Spinal cord (tissue), 9 donors: ENCODE measurements at regions not wholly inside any gene's neighbourhood (a gene's known extent, or its start where the extent isn't known, plus 50 kb on each side); places are given as distances from the start of the nearest gene placed in this dataset.

Experiments
- DNase-seq, 6 donors: peaks; one replicate each; pipeline versions ENCODE4 v3.0.0 to v3.0.0-alpha.2; 2013 to 2015; ENCODE audit warnings: low spot score in 6 of 6, low read depth in 4 of 6
- H3K27ac ChIP-seq: one replicate; pipeline ENCODE4 v1.5.1; 2013; ENCODE audit warnings: low read depth, low read length, control low read depth
- H3K27me3 ChIP-seq: one replicate; pipeline ENCODE4 v1.6.1; 2013; ENCODE audit warnings: low read length; ENCODE audit not compliant: control insufficient read depth, insufficient read depth
- H3K36me3 ChIP-seq: one replicate; pipeline ENCODE4 v1.6.1; 2013; ENCODE audit warnings: low read length; ENCODE audit not compliant: control insufficient read depth, insufficient read depth
- H3K4me1 ChIP-seq: one replicate; pipeline ENCODE4 v1.6.1; 2013; ENCODE audit warnings: low read length; ENCODE audit not compliant: control insufficient read depth, insufficient read depth
- H3K4me3 ChIP-seq: one replicate; pipeline ENCODE4 v1.5.1; 2013; ENCODE audit warnings: low read depth, low read length, control low read depth
- H3K9me3 ChIP-seq: one replicate; pipeline ENCODE4 v1.6.1; 2013; ENCODE audit warnings: low read length; ENCODE audit not compliant: control insufficient read depth, insufficient read depth
- WGBS: methylation state at CpG from one replicate; pipeline ENCODE4 v1.1.5; 2013; ENCODE audit warnings: missing lambda C conversion rate; ENCODE audit not compliant: insufficient coverage; 5-methylcytosine and 5-hydroxymethylcytosine counted together
- donor health status: healthy.

- 88% methylated on average over 2 of the region's 4 CpGs for WGBS
These were observed 984.4 kb upstream of the WWC1 start for GRCh38 chr5:167307042-167307441.

GRCh38 chr5:167308466-167308865 is 983.0 kb upstream of the WWC1 start:
- no peak overlapping the region for H3K27ac ChIP-seq
- H3K4me3 ChIP-seq: no peak overlapping the region
- no peaks in the 10 kb centered on the region for H3K9me3 ChIP-seq
- H3K36me3 ChIP-seq: no peaks in the 10 kb centered on the region
- no peak for DNase-seq
- H3K27me3 ChIP-seq: no peaks in the 10 kb centered on the region
- 90% methylated on average over 2 of the region's 5 CpGs for WGBS
- H3K4me1 ChIP-seq: no peaks in the 10 kb centered on the region

More at GRCh38 chr5:167307042-167307441, 984.4 kb upstream of the WWC1 start:
- no peaks in the 10 kb centered on the region for H3K9me3 ChIP-seq
- no peak overlapping the region for H3K27ac ChIP-seq
- no peaks in the 10 kb centered on the region for H3K4me1 ChIP-seq
- H3K27me3 ChIP-seq: no peaks in the 10 kb centered on the region
- no peak for DNase-seq
- no peak overlapping the region for H3K4me3 ChIP-seq
- H3K36me3 ChIP-seq: no peaks in the 10 kb centered on the region

- Histone ChIP-seq H3K27ac (no peak overlapping the region), H3K9me3 (no peaks in the 10 kb centered on the region), H3K4me3 (no peak overlapping the region), H3K4me1 (no peaks in the 10 kb centered on the region), H3K27me3 (no peaks in the 10 kb centered on the region), H3K36me3 (no peaks in the 10 kb centered on the region)
- 75% methylated on average over 3 of the region's 8 CpGs for WGBS
- peak in 2 of 6 donors; percentile 82 to 90 for DNase-seq
These were observed 981.4 kb upstream of the WWC1 start for GRCh38 chr5:167309941-167310517.

GRCh38 chr5:167311340-167311739 is 980.1 kb upstream of the WWC1 start:
- no CpG with 5 or more reads among the region's 3 CpGs for WGBS

DNA sequence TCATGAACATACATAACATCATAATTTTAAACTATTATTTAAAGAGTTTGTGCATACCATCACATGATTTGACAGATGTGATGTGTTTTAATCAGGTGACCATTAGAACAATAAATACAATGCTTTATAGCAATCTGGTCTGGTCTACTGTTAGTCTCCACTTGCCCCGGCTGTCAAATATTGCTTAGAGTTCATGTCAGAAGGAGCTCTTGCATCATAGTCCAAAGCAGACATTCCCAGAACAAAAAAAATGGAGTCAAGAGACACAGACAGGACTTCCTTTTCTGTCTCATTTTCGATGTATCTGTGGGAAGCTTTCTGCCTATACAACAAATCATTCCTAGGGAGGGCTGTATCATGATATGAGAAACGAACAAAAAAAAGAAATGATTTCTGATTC is 979.2 kb upstream of the WWC1 start:
- Histone ChIP-seq H3K4me1 (no peaks in the 10 kb centered on the region), H3K4me3 (no peak overlapping the region)
- no CpG with 5 or more reads among the region's 3 CpGs for WGBS

More at GRCh38 chr5:167311340-167311739, 980.1 kb upstream of the WWC1 start:
- Histone ChIP-seq H3K27me3 (no peaks in the 10 kb centered on the region), H3K4me1 (no peaks in the 10 kb centered on the region), H3K36me3 (no peaks in the 10 kb centered on the region), H3K4me3 (no peak overlapping the region), H3K27ac (no peak overlapping the region), H3K9me3 (no peaks in the 10 kb centered on the region)
- DNase-seq: no peak

GRCh38 chr5:167315762-167316161 is 975.7 kb upstream of the WWC1 start:
- H3K27ac ChIP-seq: no peak overlapping the region

More for the DNA sequence above, 979.2 kb upstream of the WWC1 start:
- no peaks in the 10 kb centered on the region for H3K36me3 ChIP-seq
- H3K27ac ChIP-seq: no peak overlapping the region
- no peak for DNase-seq
- no peaks in the 10 kb centered on the region for H3K27me3 ChIP-seq
- no peaks in the 10 kb centered on the region for H3K9me3 ChIP-seq

GRCh38 chr5:167317884-167318283 is 973.6 kb upstream of the WWC1 start:
- DNase-seq: peak in 2 of 6 donors; percentile 25 to 57
- Histone ChIP-seq H3K4me3 (no peak overlapping the region), H3K27ac (no peak overlapping the region), H3K27me3 (no peaks in the 10 kb centered on the region), H3K4me1 (no peaks in the 10 kb centered on the region), H3K36me3 (no peaks in the 10 kb centered on the region), H3K9me3 (no peaks in the 10 kb centered on the region)
- WGBS: 100% methylated on average over 1 of the region's 3 CpGs

More at GRCh38 chr5:167315762-167316161, 975.7 kb upstream of the WWC1 start:
- Histone ChIP-seq H3K9me3 (no peaks in the 10 kb centered on the region), H3K4me3 (no peak overlapping the region), H3K36me3 (no peaks in the 10 kb centered on the region), H3K27me3 (no peaks in the 10 kb centered on the region), H3K4me1 (no peaks in the 10 kb centered on the region)
- no peak for DNase-seq
- WGBS: 88% methylated on average over 1 of the region's 2 CpGs

DNA sequence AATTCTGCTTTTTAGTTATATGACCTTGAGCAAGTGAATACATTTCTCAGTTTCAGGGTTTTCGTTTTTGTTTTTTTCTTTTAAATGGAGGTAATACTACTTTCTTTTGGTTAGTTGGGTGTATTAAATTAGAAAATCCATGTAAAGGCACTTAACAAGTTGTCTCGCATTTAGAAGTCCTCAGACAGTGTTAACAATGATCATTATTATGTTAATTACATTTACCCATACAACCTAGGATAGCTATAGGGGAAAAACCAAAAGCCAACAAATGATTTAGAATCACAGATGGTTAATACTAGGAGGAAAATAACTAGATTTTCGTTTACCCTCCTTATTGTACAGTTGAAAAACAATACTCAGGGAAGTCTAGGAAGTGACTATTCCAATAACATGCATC is 972.2 kb upstream of the WWC1 start:
- WGBS: no CpG with 5 or more reads among the region's 3 CpGs

DNA sequence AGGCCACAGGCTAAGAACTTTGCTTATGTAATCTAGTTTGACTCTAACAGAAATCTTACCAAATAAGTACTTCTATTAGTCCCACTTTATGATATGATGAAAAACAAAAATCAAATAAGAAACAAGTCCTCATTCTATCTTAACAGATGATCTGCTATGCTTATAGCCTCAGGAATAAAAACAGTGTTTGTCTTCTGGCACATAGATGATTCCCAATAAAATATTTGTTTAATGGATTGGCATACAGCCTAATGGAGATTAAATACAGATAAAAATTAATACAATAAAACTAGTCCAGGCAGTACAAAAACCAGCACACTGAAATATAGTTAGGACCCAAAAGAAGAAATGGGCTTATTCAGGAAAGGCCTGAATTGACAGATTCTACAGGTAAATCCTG is 971.4 kb upstream of the WWC1 start:
- Histone ChIP-seq H3K27me3 (no peaks in the 10 kb centered on the region), H3K9me3 (no peaks in the 10 kb centered on the region), H3K36me3 (no peaks in the 10 kb centered on the region), H3K27ac (no peak overlapping the region), H3K4me3 (no peak overlapping the region), H3K4me1 (no peaks in the 10 kb centered on the region)
- DNase-seq: no peak

More for the DNA sequence above, 972.2 kb upstream of the WWC1 start:
- Histone ChIP-seq H3K4me1 (no peaks in the 10 kb centered on the region), H3K36me3 (no peaks in the 10 kb centered on the region), H3K27ac (no peak overlapping the region), H3K27me3 (no peaks in the 10 kb centered on the region), H3K4me3 (no peak overlapping the region), H3K9me3 (no peaks in the 10 kb centered on the region)
- DNase-seq: no peak

DNA sequence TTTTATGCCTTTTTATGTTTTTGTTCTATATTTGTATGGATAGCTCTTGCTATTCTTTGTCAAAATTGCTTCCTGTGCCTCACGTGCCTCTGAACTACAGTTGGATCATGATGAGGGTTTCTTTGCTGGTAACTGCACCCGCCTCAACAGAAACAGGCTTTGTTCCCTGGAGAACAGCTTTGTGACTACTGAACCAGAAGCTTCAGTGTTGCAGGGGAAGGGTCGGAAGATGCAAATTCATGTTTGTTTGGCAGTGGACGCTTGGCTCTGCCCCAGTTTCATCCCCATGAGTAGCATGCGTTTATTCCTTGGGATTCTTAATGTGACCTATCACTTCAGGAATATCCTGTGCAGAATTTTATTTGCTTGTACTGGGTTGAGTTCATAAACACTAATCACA is 959.1 kb upstream of the WWC1 start:
- Histone ChIP-seq H3K4me1 (no peaks in the 10 kb centered on the region), H3K36me3 (no peaks in the 10 kb centered on the region), H3K27me3 (no peaks in the 10 kb centered on the region), H3K9me3 (no peaks in the 10 kb centered on the region), H3K27ac (no peak overlapping the region), H3K4me3 (no peak overlapping the region)
- peak in 2 of 6 donors; percentile 51 to 62 for DNase-seq
- WGBS: 20% methylated on average over 3 of the region's 5 CpGs
